Lower leg skin (tissue), 4 donors: ENCODE measurements at regions not wholly inside any gene's neighbourhood (a gene's known extent, or its start where the extent isn't known, plus 50 kb on each side); places are given as distances from the start of the nearest gene placed in this dataset.
"Not testable (repeated sequence)": the region's sequence is repeated elsewhere in the genome, so short reads cannot be mapped to it uniquely, and the experiment has no call there.

Source experiments
- DNase-seq, 2 donors: peaks; one replicate each; pipeline ENCODE4 v3.0.0-alpha.2; 2019; ENCODE audit warnings: low spot score in 2 of 2
- H3K4me3 ChIP-seq: fragments of 200-600 bp; sonication (generic); 2 replicates; pipeline ENCODE4 v1.5.1; 2017; ENCODE audit warnings: mild to moderate bottlenecking, low read depth; ENCODE audit not compliant: poor library complexity, severe bottlenecking
- CTCF ChIP-seq, 3 donors: fragments of 450-650 bp; IDR thresholded peaks; one replicate each; pipeline ENCODE4 v1.5.1; 2016; ENCODE audit warnings: antibody characterized with exemption in 3 of 3, mild to moderate bottlenecking in 3 of 3, moderate library complexity in 2 of 3
- POLR2A ChIP-seq, 2 donors: fragments of 450-650 bp; IDR thresholded peaks; one replicate each; pipeline ENCODE4 v1.6.1; 2016 to 2017; ENCODE audit warnings: antibody characterized with exemption in 2 of 2, mild to moderate bottlenecking in 1 of 2, moderate library complexity in 1 of 2
- WGBS, 2 donors: methylation state at CpG; one replicate each; pipeline ENCODE4 v1.1.5; 2018; 5-methylcytosine and 5-hydroxymethylcytosine counted together
- intact Hi-C: fragments of 100-400 bp; cut with DNase I; formaldehyde crosslinking; loops from one replicate; pipeline ENCODE4 v1.15.0; 2023; ENCODE audit warnings: low total_unique reads

GRCh38 chr2:97355887-97356286, 233.8 kb downstream of the ANKRD36B start:
- H3K4me3 ChIP-seq, result no peak overlapping the region
- intact Hi-C loops, result no loop called here
- DNase-seq, result peak in 1 of 2 donors; percentile 58
- no peak for TF ChIP-seq CTCF (IDR thresholded peaks at IDR 0.05)
- no peak for TF ChIP-seq POLR2A (IDR thresholded peaks at IDR 0.05)
- WGBS, 2 donors, result 73 to 75% methylated on average over 4 of the region's 4 CpGs

GRCh38 chr2:97355176-97355575, 234.5 kb downstream of the ANKRD36B start:
- intact Hi-C loops, result no loop called here
- TF ChIP-seq POLR2A (IDR thresholded peaks at IDR 0.05), result no peak
- TF ChIP-seq CTCF (IDR thresholded peaks at IDR 0.05), result no peak
- H3K4me3 ChIP-seq, result no peak overlapping the region
- 57 to 70% methylated on average over 3 of the region's 3 CpGs for WGBS, 2 donors
- DNase-seq, result peak in 1 of 2 donors; percentile 20

GRCh38 chr2:97354576-97354975, 235.1 kb downstream of the ANKRD36B start:
- no peak overlapping the region for H3K4me3 ChIP-seq
- TF ChIP-seq POLR2A (IDR thresholded peaks at IDR 0.05) (no peak), CTCF (IDR thresholded peaks at IDR 0.05) (no peak)
- intact Hi-C loops, result no loop called here
- 81 to 100% methylated on average over 1 of the region's 1 CpG for WGBS, 2 donors
- peak in 1 of 2 donors; percentile 62 for DNase-seq

- 63 to 72% methylated on average over 1 of the region's 1 CpG for WGBS, 2 donors
- intact Hi-C loops, result no loop called here
- no peak overlapping the region for H3K4me3 ChIP-seq
- TF ChIP-seq CTCF (IDR thresholded peaks at IDR 0.05), result no peak
- no peak for TF ChIP-seq POLR2A (IDR thresholded peaks at IDR 0.05)
- peak in 1 of 2 donors; percentile 49 for DNase-seq
These were observed 235.9 kb downstream of the ANKRD36 start for GRCh38 chr2:97348841-97349240.

GRCh38 chr2:97348265-97348664, 235.3 kb downstream of the ANKRD36 start:
- peak in 1 of 2 donors; percentile 42 for DNase-seq
- no peak overlapping the region for H3K4me3 ChIP-seq
- no peak for TF ChIP-seq POLR2A (IDR thresholded peaks at IDR 0.05)
- TF ChIP-seq CTCF (IDR thresholded peaks at IDR 0.05), result no peak
- WGBS, 2 donors, result 58 to 82% methylated on average over 3 of the region's 3 CpGs
- intact Hi-C loops, result no loop called here

GRCh38 chr2:97344937-97345336, 232.0 kb downstream of the ANKRD36 start:
- intact Hi-C loops, DNase-seq, H3K4me3 ChIP-seq: not testable (repeated sequence)
- WGBS, 2 donors, result no CpG with 5 or more reads among the region's 4 CpGs

GRCh38 chr2:97333674-97334073, 220.7 kb downstream of the ANKRD36 start:
- no CpG with 5 or more reads among the region's 7 CpGs for WGBS, 2 donors
- intact Hi-C loops, DNase-seq, H3K4me3 ChIP-seq: not testable (repeated sequence)

GRCh38 chr2:97332184-97332583, 219.2 kb downstream of the ANKRD36 start:
- H3K4me3 ChIP-seq, DNase-seq, intact Hi-C loops: not testable (repeated sequence)
- WGBS, 2 donors, result no CpG with 5 or more reads among the region's 4 CpGs

- intact Hi-C loops, DNase-seq, H3K4me3 ChIP-seq: not testable (repeated sequence)
- WGBS, 2 donors, result no CpG with 5 or more reads among the region's 9 CpGs
These were observed 209.2 kb downstream of the ANKRD36 start for GRCh38 chr2:97321936-97322713.

GRCh38 chr2:97315358-97315757, 202.4 kb downstream of the ANKRD36 start:
- H3K4me3 ChIP-seq, DNase-seq, intact Hi-C loops: not testable (repeated sequence)
- WGBS, 2 donors, result 86 to 100% methylated on average over 2 of the region's 4 CpGs
